ENCODE measurements at regions not wholly inside any gene's neighbourhood (a gene's known extent, or its start where the extent isn't known, plus 50 kb on each side); places are given as distances from the start of the nearest gene placed in this dataset.

DNA sequence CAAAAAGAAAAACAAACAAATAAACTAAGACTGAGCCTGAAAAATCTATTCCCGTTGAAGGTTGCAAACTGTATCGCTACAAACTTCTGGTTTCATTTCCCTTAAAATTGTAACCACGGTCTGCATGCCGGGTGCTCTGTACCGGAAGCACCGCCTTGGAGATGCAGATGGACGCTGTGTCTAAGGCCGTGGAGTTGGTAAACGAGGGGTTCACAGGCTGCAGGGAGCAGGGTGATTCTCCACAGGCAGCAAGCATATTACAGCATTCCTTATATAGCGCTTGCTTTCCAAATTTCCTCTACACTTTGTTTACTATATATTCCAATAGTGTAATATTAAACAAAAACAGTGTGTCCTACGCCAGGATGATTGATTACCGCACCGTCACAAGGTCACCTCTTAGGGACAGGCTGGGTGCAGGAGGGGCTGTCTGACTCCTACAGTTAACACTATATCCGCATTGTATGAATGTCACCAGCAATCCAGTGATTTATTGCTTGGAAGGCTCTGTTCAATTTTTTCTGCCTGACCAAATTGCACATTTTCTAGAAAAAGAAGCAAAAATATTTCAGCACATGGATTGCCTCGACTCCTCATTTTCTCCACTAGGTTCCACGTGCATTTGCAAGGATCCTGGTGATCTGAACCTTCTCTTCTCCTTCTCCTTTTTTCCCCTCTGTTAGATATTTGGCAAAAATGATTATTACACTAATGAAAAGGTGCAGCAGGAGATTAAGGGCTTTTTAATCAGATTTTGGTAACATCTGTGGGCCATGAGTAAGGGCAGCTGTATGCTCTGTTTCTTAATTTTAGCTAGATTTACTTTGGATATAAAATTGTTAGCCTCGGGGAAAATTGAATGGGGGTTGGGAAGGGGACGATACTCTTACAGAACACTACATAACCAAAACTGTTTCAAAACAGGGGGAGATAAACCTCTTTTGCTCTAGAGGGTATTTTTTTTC lies 325.8 kb upstream of the MGMT start:
- DNase-seq, result no peak

DNA sequence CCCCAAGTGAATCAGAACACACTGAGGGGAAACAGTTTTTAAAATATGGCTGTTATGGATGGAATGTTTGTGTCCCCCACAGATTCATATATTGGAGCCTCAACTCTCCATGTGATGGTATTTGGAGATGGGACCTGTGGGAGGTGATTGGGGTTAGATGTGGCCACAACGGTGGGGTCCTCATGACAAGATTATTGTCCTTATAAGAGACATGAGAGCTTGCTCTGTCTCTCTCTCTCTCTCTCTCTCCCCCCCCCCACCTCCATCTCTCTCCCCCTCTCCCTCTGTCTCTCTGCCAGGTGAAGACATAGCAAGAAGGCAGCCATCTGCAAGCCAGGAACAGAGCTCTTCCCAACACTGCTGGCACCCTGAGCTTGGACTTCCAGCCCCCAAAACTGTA lies 315.8 kb upstream of the MGMT start:
- DNase-seq, result no peak

DNA sequence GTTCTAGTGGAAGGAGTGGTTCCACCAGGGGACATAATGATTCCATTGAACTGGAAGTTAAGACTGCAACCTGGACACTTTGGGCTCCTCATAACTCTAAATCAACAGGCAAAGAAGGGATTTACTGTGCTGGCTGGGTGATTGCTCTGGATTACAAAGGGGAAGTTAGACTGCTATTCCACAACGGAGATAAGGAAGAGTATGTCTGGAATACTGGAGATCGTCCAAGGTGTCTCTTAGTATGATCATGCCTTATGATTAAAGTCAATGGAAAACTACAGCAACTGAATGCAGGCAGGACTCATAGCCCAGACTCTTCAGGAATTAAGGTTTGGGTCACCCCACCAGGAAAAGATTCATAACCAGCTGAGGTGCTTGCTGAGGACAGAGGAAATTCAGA lies 310.6 kb upstream of the MGMT start:
- DNase-seq, result no peak

DNA sequence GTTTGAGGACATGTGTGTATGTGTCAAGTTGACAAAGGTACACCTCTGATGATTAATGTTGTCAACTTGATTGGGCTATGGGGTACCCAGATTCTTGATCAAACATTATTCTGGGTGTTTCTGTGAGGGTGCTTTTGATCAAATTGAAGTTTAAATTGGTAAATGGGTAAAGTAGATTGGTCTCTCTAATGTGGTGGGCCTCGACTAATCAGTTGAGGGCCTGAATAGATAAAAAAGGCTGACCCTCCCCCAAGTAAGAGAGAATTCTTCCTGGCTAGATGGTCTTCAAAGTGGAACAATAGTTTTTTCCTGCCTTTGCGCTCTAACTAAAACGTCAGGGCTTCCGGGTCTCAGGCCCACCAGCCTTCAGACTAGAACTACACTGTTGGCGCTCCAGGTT lies 309.9 kb upstream of the MGMT start:
- DNase-seq, result no peak

DNA sequence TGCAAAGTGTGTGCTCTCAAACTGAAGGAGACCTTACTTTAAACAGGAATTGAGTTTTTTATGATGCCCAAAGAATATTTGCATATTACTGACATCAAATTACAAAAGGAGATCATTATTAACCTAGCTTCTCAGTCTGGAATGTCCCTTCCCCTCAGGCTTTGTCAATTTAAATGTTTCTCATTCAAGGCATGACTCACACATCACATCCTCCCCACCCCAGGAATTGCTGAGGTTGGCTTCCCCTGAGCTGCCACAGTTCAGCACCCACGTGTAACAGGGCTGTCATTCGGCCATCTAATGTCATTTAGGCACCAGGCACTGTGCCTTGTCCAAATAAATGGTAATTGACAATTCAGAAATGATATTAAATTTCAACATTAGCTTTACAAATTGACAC lies 305.9 kb upstream of the MGMT start:
- no peak for DNase-seq

DNA sequence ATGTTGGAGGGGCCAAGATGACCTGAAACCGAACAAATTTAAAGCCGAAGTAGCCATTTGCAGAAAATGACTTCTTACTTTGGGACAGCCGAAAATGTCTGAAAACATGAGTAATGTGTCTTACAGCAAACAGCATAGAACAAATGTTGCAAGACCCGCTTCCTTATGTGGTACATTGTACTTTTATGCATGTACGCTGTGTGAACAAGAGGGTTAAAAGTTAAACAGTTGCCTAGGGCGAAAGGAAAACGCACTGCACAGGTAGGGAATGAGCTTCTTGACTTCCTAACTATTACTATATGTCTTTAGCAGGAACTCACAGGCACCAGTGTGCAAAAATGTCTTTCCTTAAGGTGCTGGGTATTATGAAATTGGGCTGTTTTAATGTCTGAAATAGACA lies 303.5 kb upstream of the MGMT start:
- DNase-seq, result no peak

DNA sequence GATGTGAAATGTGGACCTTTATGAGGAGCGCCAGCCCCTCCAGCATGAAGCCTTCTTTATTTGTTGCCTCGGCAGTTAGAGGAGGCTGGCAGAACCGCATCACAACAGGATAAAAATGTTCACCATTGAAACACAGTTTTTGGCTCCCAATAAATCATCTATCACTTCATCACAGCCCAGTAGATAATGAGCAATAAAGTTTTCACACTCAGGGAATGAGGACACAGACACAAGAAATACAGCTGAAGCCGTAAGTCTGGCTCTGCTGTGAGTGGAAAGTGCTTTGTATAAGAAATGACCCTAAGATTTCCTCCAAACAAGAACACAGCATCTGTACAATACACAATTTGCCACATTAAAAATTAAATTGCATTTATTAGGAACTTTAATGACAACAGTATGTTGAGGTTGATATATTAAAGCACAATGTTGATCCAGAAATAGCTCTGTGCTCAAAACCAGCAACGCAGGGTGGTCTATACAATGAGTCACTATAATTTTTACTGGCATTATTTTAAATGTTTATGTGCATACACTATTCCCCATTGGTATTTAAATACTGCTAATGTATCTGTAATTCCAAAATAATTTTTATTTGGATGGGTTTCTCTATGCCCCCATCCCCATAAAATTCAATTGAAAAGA lies 301.8 kb upstream of the MGMT start:
- no peak for DNase-seq

DNA sequence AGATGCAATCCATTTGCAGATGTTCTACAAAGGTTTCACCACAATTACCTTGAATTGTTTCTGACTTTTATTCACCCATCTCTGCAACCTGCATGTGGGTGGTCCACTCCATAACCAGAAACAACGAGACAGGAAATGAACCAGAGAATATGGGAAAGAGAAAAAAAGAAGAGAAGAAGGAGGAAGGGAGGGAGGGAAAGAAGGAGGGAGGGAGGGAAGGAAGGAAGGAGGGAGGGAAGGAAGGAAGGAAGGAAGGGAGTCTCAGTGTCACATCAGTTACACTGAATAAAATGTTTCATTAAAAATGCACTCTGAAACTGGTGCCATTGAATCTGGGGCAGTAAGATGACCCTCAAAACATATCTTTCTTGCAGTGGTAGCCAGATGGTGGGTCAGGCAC lies 301.3 kb upstream of the MGMT start:
- no peak for DNase-seq

DNA sequence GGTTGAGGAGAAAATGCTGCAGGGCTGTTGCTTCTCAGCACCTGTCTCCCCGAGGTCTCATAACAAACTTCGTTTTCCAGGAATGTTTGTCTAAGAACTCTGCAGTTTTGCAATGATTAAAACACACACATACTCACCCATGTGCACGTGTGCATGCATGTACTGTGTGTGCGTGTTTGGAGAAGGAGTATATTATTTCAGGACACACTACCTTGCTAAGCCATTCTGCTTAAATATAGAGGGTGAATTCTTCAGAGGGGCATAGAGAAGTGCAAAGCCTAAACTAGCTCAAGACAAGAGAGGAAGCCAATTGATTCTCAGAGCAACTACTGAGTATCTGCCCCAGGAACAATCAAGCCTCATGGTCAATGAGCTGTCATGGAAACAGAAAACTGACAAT lies 298.4 kb upstream of the MGMT start:
- DNase-seq, result no peak

DNA sequence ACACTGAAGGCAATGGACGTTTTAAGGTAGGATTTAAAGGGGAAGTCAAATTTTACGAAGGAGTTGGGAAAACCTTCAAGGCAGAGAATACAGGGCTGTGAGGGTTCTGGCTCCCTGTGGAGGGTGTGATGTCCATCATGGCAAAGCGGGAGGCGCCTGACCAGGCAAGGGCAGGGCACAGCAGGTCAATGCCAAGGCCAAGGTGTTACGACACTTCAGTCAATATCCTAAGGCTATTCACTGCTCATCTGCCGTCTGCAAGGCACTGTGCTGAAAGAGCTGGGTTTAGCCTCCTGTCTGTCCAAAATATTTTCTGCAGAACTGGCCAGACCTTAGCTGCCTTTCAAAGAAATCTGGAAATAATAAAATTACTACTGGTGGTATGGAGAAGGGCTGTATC lies 297.9 kb upstream of the MGMT start:
- DNase-seq, result no peak

DNA sequence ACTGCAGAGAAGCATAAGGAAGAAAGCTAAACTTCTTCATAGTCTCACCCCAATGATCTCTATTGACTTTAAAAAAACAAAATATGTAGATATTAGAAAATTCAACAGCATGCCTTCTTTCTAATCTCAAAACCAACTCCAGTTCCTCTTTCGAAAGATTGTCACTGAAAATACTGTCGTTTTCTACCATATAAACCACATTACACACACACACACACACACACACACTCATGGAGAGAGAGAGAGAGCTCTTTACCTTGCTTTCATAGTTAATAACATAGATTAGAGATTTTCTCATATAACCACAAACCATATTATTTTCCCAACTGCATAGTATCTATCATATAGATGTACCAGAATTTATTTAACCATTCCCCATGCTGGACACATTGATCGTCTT lies 296.2 kb upstream of the MGMT start:
- DNase-seq, result no peak

DNA sequence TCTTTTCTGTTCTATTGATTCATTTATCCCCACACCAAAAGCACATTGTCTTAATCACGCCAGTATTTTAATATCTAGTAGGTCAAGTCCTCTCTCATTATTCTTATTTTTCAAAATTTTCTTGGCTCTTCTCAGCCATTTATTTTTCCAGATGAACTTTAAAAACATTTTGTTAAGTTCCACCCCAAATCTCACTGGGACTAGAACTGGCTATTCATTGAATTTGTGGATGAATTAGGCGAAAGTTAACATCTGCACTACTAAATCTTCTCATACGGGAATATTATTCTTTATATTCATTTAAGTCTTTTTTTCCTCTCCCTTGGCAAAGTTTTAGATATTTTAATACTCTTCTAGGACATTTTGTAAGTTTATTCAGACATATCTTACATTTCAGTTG lies 295.2 kb upstream of the MGMT start:
- no peak for DNase-seq

DNA sequence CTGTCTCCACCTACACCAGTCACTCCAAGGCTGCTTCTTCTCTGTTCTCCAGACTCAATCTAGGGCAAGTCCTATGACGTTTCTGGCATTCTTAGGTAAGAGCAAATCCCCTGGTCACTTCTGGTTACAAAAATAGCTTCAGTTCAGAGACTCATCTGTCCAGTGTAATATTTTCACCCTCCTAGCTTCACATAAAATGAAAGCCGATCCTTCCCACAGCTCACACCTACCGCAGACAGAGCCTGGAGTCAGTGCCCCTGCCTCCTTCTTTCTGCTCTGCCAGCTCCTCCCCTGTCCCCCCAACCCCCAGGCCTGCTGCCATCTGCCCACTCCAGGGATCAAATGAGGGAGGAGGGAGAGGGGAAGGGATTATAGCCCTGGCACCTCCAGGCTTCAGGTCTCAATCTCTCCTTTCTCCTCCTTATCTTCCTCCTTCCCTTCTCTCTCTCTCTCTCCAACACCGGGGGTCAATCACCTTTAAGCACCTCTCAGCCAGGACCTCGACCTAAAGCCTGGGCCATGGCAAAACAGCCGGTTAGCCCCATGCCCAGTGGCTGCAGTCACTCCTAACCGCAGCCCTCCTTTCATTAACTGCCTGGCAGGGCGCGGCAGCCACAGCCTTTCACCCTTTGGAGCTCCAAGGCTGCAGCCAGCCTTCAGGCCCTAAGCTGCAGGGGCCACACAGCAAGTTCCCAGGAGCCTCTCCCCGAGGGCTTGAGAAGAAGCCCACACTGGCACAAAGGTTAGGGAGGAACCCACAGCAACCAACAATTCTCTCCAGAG lies 292.6 kb upstream of the MGMT start:
- no peak for DNase-seq

DNA sequence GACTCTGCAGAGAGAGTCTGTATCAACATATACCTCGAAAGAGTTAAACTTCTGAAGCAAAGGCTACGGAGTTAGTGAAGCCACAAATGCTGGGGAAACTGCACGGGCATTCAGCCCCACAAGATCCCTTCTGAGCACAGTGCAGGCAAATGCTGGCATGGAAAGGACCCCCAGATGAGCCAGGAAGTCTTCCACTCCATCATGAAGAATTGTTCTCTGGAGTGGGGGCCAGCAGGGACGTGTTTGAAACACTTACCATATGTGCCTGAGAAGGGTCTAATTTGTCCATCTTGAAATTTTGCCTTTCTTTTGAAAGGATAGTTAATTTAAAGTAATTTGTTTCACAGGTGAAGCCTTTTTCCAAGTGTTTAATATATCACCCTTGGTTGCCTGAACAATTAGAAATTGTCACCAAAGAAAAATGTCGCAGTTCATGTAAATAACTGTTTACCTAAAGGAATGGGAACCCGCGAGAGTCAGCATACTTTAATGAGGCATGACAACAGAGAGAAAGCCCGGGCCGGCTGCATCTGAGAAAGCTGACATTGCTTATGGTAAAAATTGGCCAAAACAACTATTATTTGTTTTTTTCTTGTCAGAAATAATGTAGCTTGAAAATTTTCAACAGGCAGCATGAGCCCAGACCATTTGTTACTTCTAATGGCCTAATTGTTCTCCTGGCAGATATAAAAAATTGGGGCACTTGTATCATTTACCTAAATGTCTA lies 287.6 kb upstream of the MGMT start:
- no peak for DNase-seq

DNA sequence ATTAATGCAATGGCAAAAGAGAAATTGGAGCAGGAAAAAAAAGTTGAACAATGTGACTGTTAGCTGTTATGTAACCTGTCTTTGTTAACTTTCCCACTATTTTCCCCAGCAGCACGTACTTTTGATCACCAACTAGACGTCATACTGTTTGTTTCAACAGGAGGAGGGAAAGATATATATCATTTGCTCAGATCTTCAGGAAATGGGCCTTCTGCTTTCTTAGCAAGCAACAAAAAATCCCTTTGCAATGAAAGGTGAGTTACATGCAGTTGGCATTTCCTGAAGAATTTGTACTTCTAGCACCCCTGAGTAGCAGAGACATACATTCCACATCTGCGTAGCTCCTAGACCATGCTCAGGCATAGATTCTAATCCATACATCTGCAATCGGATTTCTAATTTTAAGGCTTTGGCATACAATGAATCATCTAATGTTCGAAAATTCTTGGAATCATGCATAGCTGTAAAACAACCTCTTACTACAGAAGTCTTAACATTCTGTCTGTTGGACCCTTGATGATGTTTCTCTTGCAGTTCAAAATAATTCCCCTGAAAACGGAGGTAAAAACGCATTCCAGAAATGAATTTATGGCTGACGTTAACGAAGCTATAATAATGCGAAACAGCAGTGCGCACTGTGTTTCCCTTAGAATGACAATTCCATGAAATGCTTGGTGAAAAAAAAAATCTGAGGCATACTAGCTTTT lies 286.9 kb upstream of the MGMT start:
- no peak for DNase-seq

DNA sequence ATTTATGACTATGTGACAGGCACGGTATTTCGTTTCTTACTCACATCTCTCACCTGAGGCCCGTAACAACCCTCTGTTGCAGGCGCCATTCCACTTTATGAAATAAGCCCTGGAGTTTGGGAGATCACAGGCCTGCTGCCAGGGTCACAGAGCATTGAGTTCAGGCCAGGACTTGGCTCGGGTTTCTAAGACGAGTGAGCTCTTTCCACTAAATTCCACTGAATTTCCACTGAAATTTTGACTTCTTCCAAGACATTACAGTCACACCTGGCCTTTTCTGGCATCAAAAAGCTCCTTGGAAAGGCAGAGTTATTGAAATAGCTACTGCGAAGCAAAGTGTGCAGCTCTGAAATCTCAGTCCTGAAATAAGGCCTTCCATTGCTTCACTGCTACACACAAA lies 282.8 kb upstream of the MGMT start:
- DNase-seq, result no peak

DNA sequence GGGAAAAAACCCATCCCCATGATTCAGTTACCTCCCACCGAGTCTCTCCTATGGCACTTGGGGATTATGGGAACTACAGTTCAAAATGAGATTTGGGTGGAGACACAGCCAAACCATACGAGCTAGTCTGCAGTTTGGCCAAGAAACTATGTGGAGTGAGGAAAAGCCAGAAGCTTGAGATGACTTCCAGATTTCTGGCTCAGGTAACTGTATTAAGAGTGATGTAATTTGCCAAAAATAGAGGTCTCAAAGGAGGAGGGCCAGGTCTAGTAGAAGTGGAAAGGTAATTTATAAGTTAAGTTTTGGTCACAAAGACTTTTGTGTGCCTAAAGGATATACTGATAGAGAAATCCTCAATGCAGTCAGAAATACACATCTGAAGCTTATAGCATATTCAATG lies 279.7 kb upstream of the MGMT start:
- DNase-seq, result no peak

DNA sequence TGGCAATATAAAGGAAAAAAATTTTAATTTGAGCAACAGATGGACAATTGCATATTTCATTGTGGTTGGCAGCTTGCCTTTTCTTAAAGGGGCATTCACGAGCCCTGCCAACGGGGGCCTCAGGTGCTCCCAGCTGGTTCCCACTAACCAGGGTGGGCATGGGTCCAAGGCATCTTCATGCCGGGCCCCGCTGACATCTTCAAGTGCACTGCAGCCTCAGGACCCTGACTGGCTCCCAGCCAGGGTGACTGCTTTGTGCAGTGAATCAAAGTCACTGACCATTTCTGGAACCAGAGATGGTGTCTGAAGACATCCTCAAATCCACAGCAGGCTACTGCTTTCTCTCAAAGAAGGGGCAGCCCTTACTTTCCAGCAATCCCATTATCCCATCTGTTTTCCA lies 275.2 kb upstream of the MGMT start:
- DNase-seq, result no peak

DNA sequence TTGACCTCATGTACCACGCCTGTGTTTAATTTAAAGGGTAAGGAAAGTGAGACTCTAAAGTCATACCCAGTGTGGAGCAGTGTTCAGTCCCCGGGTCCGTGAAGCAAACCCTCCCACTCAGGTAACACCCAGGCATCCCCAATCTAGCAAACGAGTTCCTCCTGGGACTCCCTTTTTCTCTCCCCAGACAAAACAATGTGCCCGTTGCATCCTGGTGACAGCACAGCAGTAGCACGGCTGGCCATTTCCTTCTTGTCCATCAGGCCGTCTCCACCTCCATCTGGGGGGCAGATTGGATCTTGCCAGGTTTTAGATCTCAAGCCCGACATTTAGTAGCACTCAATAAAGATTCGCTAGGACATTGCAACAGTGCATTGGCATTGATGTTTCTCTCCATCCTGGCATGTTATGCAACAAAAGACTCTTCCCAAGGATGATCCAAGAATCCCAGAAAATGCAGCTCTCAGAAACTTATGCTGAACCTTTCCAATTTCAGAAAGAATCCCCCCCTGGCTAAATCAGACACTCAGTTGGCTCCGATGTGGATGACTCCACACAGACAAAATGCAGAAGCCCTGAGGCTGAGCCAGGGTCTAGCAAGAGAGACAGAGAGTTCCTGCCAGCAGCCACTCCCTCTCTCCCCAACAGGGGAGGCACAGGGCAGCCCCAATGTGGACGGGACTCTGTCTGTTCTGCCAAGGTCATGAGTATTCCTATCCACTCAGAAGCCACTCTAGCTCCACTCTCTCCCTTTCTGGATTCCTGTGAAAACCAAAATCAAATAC lies 274.5 kb upstream of the MGMT start:
- no peak for DNase-seq

DNA sequence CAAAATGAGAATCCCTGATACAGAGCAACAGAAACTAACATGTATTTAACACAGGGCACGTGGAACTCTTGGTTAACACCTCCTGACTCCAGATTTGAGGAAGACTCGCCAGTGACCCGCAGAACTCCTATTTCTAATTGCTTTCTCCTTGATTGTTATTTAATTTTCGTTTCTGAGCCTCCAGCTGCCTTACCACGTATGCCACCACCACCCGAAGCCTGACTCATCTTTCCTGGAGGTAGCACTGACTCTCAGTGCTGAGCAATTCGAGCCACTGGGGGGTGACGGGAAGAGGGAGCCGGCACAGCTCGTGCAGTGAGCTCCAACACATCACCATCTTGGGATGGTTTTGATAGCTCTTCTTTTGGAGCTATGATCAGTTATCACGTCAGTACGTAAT lies 273.9 kb upstream of the MGMT start:
- DNase-seq, result peak; percentile 3

DNA sequence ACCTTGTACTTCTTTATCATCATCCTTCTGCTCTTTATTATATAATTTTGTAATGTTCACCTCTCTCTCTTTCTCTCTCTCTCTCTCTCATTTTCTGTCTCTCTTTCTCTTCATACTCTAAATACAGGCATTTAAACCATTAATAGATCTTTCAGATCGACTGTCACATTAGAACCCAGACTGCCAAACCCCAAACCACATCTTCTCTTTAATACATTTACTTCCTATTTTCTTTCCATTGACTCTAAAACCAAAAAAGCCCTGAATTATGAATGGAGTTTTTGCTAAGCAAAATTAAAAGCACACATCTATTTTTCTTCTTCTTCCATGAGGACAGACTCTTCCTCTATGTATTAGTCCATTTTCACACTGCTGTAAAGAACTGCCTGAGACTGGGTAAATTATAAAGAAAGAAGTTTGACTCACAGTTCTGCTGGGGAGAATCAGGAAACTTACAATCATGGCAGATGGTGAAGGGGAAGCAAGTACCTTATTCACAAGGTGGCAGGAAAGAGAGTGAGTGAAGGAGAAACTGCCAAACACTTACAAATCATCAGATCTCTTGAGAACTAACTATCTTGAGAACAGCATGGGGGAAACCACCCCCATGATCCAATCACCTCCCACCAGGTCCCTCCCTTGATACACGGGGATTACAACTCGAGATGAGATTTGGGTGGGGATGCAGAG lies 272.7 kb upstream of the MGMT start:
- DNase-seq, result no peak

Data from RPMI8226 (cell line).